NCI-H2227 (cell line): ENCODE measurements at regions not wholly inside any gene's neighbourhood (a gene's known extent, or its start where the extent isn't known, plus 50 kb on each side); places are given as distances from the start of the nearest gene placed in this dataset.
"Not testable (repeated sequence)": the region's sequence is repeated elsewhere in the genome, so short reads cannot be mapped to it uniquely, and the experiment has no call there.

Source experiments
- DNase-seq: peaks from one replicate; lab custom pipeline; 2025; ENCODE audit not compliant: unreplicated experiment; lab: John Stamatoyannopoulos, UW

GRCh38 chr2:100702438-100703109, 117.4 kb upstream of the NPAS2 start:
- DNase-seq: no peak

GRCh38 chr2:100703213-100703612, 116.7 kb upstream of the NPAS2 start:
- no peak for DNase-seq

- no peak for DNase-seq
These were observed 116.2 kb upstream of the NPAS2 start for GRCh38 chr2:100703739-100704138.

- no peak for DNase-seq
These were observed 115.8 kb upstream of the NPAS2 start for GRCh38 chr2:100704156-100704555.

- no peak for DNase-seq
These were observed 115.2 kb upstream of the NPAS2 start for GRCh38 chr2:100704711-100705110.

GRCh38 chr2:100707016-100707947, 112.7 kb upstream of the NPAS2 start:
- no peak for DNase-seq

- DNase-seq: no peak
These were observed 111.6 kb upstream of the NPAS2 start for GRCh38 chr2:100708333-100708732.

- DNase-seq: no peak
These were observed 106.8 kb upstream of the NPAS2 start for GRCh38 chr2:100713106-100713505.

GRCh38 chr2:100714396-100715010, 105.4 kb upstream of the NPAS2 start:
- DNase-seq: not testable (repeated sequence)

GRCh38 chr2:100715861-100716260, 104.1 kb upstream of the NPAS2 start:
- not testable (repeated sequence) for DNase-seq

GRCh38 chr2:100716581-100716980, 103.4 kb upstream of the NPAS2 start:
- DNase-seq: no peak

- DNase-seq: no peak
These were observed 101.8 kb upstream of the NPAS2 start for GRCh38 chr2:100718065-100718629.

GRCh38 chr2:100720445-100720844, 99.5 kb upstream of the NPAS2 start:
- DNase-seq: no peak

- no peak for DNase-seq
These were observed 98.2 kb upstream of the NPAS2 start for GRCh38 chr2:100721693-100722092.

- no peak for DNase-seq
These were observed 97.8 kb upstream of the NPAS2 start for GRCh38 chr2:100722125-100722524.

GRCh38 chr2:100726866-100727265, 93.1 kb upstream of the NPAS2 start:
- no peak for DNase-seq

GRCh38 chr2:100730290-100730868, 89.6 kb upstream of the NPAS2 start:
- DNase-seq: no peak

GRCh38 chr2:100731535-100731981, 88.4 kb upstream of the NPAS2 start:
- no peak for DNase-seq

GRCh38 chr2:100733391-100734187, 86.3 kb upstream of the NPAS2 start:
- DNase-seq: no peak
